ENCODE measurements at regions not wholly inside any gene's neighbourhood (a gene's known extent, or its start where the extent isn't known, plus 50 kb on each side); places are given as distances from the start of the nearest gene placed in this dataset.

DNA sequence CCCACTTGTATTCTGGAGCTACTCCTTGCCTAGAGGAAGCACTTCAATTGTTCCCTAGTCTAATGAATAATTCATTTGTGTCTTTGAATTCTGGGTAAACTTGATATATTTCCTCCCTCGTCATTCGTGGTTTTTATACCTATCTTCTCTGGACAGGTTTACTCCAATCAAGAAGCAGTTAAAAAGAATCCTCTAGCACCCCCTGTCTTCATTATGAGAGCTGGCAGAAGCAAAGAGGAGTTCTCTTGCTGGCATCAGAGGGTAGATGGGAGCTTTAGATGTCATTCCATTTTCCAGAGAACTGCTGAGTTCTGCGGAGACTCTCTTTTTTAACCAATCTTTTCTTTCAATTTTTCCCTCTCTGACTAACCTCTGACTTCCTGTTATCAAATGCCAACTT, 627.7 kb downstream of the FGF9 start:
- TF ChIP-seq, protein P1, sequence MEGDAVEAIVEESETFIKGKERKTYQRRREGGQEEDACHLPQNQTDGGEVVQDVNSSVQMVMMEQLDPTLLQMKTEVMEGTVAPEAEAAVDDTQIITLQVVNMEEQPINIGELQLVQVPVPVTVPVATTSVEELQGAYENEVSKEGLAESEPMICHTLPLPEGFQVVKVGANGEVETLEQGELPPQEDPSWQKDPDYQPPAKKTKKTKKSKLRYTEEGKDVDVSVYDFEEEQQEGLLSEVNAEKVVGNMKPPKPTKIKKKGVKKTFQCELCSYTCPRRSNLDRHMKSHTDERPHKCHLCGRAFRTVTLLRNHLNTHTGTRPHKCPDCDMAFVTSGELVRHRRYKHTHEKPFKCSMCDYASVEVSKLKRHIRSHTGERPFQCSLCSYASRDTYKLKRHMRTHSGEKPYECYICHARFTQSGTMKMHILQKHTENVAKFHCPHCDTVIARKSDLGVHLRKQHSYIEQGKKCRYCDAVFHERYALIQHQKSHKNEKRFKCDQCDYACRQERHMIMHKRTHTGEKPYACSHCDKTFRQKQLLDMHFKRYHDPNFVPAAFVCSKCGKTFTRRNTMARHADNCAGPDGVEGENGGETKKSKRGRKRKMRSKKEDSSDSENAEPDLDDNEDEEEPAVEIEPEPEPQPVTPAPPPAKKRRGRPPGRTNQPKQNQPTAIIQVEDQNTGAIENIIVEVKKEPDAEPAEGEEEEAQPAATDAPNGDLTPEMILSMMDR (IDR thresholded peaks at IDR 0.05), result no peak
- TF ChIP-seq ZFX (IDR thresholded peaks at IDR 0.05; ENCODE audit: borderline replicate concordance), result no peak

Data from 22Rv1 (cell line).